ENCODE measurements at regions not wholly inside any gene's neighbourhood (a gene's known extent, or its start where the extent isn't known, plus 50 kb on each side); places are given as distances from the start of the nearest gene placed in this dataset.
"Not testable (repeated sequence)": the region's sequence is repeated elsewhere in the genome, so short reads cannot be mapped to it uniquely, and the experiment has no call there.

- TF ChIP-seq ZNF274 (IDR thresholded peaks at IDR 0.05; ENCODE audit: low read depth, low read length): no peak
- no peak overlapping the region for H3K4me3 ChIP-seq (ENCODE audit: low read length)
These were observed 411.0 kb upstream of the ESRRG start for GRCh38 chr1:217133958-217134856.

- no peak for TF ChIP-seq ZNF274 (IDR thresholded peaks at IDR 0.05; ENCODE audit: low read depth, low read length)
- H3K4me3 ChIP-seq (ENCODE audit: low read length): no peak overlapping the region
These were observed 409.9 kb upstream of the ESRRG start for GRCh38 chr1:217133092-217133491.

- not testable (repeated sequence) for H3K4me3 ChIP-seq (ENCODE audit: low read length)
These were observed 400.1 kb upstream of the ESRRG start for GRCh38 chr1:217123340-217123739.

- TF ChIP-seq ZNF274 (IDR thresholded peaks at IDR 0.05; ENCODE audit: low read depth, low read length): no peak
These were observed 394.8 kb upstream of the ESRRG start for GRCh38 chr1:217117973-217118465.

GRCh38 chr1:217115404-217116380 is 392.5 kb upstream of the ESRRG start:
- no peak for TF ChIP-seq ZNF274 (IDR thresholded peaks at IDR 0.05; ENCODE audit: low read depth, low read length)
- no peak overlapping the region for H3K4me3 ChIP-seq (ENCODE audit: low read length)

More at GRCh38 chr1:217117973-217118465, 394.8 kb upstream of the ESRRG start:
- no peak overlapping the region for H3K4me3 ChIP-seq (ENCODE audit: low read length)

- TF ChIP-seq ZNF274 (IDR thresholded peaks at IDR 0.05; ENCODE audit: low read depth, low read length): no peak
- H3K4me3 ChIP-seq (ENCODE audit: low read length): no peak overlapping the region
These were observed 386.7 kb upstream of the ESRRG start for GRCh38 chr1:217109928-217110327.

- no peak overlapping the region for H3K4me3 ChIP-seq (ENCODE audit: low read length)
- TF ChIP-seq ZNF274 (IDR thresholded peaks at IDR 0.05; ENCODE audit: low read depth, low read length): no peak
These were observed 383.1 kb upstream of the ESRRG start for GRCh38 chr1:217106231-217106901.

GRCh38 chr1:217105437-217105836 is 382.2 kb upstream of the ESRRG start:
- no peak for TF ChIP-seq ZNF274 (IDR thresholded peaks at IDR 0.05; ENCODE audit: low read depth, low read length)

GRCh38 chr1:217097819-217098218 is 374.6 kb upstream of the ESRRG start:
- TF ChIP-seq ZNF274 (IDR thresholded peaks at IDR 0.05; ENCODE audit: low read depth, low read length): no peak

More at GRCh38 chr1:217105437-217105836, 382.2 kb upstream of the ESRRG start:
- no peak overlapping the region for H3K4me3 ChIP-seq (ENCODE audit: low read length)

GRCh38 chr1:217096200-217096599 is 373.0 kb upstream of the ESRRG start:
- no peak for TF ChIP-seq ZNF274 (IDR thresholded peaks at IDR 0.05; ENCODE audit: low read depth, low read length)
- no peak overlapping the region for H3K4me3 ChIP-seq (ENCODE audit: low read length)

More at GRCh38 chr1:217097819-217098218, 374.6 kb upstream of the ESRRG start:
- no peak overlapping the region for H3K4me3 ChIP-seq (ENCODE audit: low read length)

- H3K4me3 ChIP-seq (ENCODE audit: low read length): no peak overlapping the region
- no peak for TF ChIP-seq ZNF274 (IDR thresholded peaks at IDR 0.05; ENCODE audit: low read depth, low read length)
These were observed 371.9 kb upstream of the ESRRG start for GRCh38 chr1:217095050-217095622.

- no peak for TF ChIP-seq ZNF274 (IDR thresholded peaks at IDR 0.05; ENCODE audit: low read depth, low read length)
- no peak overlapping the region for H3K4me3 ChIP-seq (ENCODE audit: low read length)
These were observed 368.3 kb upstream of the ESRRG start for GRCh38 chr1:217091561-217091960.
